PC-9 (cell line): ENCODE measurements at regions not wholly inside any gene's neighbourhood (a gene's known extent, or its start where the extent isn't known, plus 50 kb on each side); places are given as distances from the start of the nearest gene placed in this dataset.
A peak's percentile ranks its signal among the peaks of the same experiment; 100 is the strongest.

Experiments used
- BruUV-seq: library from RNA; stranded (reverse); fragments of 400-500 nt; replicated peaks from 2 replicates; lab custom pipeline; 2021; lab: Mats Ljungman, UMichigan
- CTCF ChIA-PET: fragments of 300-600 bp; sonication (Branson Sonifier 250); formaldehyde crosslinking; loops from one replicate; lab custom pipeline; 2022; ENCODE audit warnings: antibody characterized with exemption; lab: Charles Lee
- POLR2A ChIA-PET: fragments of 300-600 bp; sonication (Branson Sonifier 250); formaldehyde crosslinking; loops from one replicate; lab custom pipeline; 2022; ENCODE audit warnings: antibody characterized with exemption; ENCODE audit not compliant: unreplicated experiment; lab: Charles Lee
- DNase-seq, 2 experiments: peaks; one replicate each; pipeline versions ENCODE4 v3.0.0 to v3.0.0-alpha.2; 2015 to 2022; ENCODE audit warnings: mixed read lengths in 1 of 2
- H2AFZ ChIP-seq: fragments of 200-600 bp; sonication (generic); 2 replicates; pipeline ENCODE4 v1.8.1; 2017; ENCODE audit warnings: antibody characterized with exemption
- H3F3A ChIP-seq: fragments of 200-600 bp; sonication (generic); 2 replicates; pipeline ENCODE4 v1.8.1; 2017; ENCODE audit warnings: antibody characterized with exemption, mild to moderate bottlenecking, low read depth; ENCODE audit not compliant: insufficient read depth
- H3K27ac ChIP-seq: fragments of 200-600 bp; sonication (generic); 2 replicates; pipeline ENCODE4 v1.6.1; 2016; ENCODE audit warnings: mixed run types
- H3K27me3 ChIP-seq: fragments of 200-600 bp; sonication (generic); 2 replicates; pipeline ENCODE4 v1.6.1; 2016; ENCODE audit warnings: low read depth, mixed run types; ENCODE audit not compliant: insufficient read depth
- H3K36me3 ChIP-seq: fragments of 200-600 bp; sonication (generic); 2 replicates; pipeline ENCODE4 v1.6.1; 2016; ENCODE audit warnings: low read depth, mixed run types
- H3K4me1 ChIP-seq: fragments of 200-600 bp; sonication (generic); replicated peaks from 2 replicates; pipeline ENCODE4 v1.6.1; 2016; ENCODE audit warnings: mixed run types; ENCODE audit not compliant: insufficient read depth
- H3K4me2 ChIP-seq: fragments of 200-600 bp; sonication (generic); 2 replicates; pipeline ENCODE4 v1.6.1; 2017; ENCODE audit warnings: mixed run types
- H3K4me3 ChIP-seq: fragments of 200-600 bp; sonication (generic); 2 replicates; pipeline ENCODE4 v1.6.1; 2016; ENCODE audit warnings: mixed run types
- H3K79me2 ChIP-seq: fragments of 200-600 bp; sonication (generic); 2 replicates; pipeline ENCODE4 v1.6.1; 2017; ENCODE audit warnings: low read depth, mixed run types
- H3K9me2 ChIP-seq: fragments of 200-600 bp; sonication (generic); 2 replicates; pipeline ENCODE4 v1.8.1; 2017; ENCODE audit warnings: mild to moderate bottlenecking; ENCODE audit not compliant: insufficient read depth
- H3K9me3 ChIP-seq: fragments of 200-600 bp; sonication (generic); 2 replicates; pipeline ENCODE4 v1.8.1; 2016; ENCODE audit warnings: low read depth; ENCODE audit not compliant: insufficient read depth
- H4K20me1 ChIP-seq: fragments of 200-600 bp; sonication (generic); 2 replicates; pipeline ENCODE4 v1.8.1; 2017; ENCODE audit not compliant: insufficient read depth
- EZH2 ChIP-seq: fragments of 200-600 bp; sonication (generic); IDR thresholded peaks from 2 replicates; pipeline ENCODE4 v1.8.0; 2017; ENCODE audit warnings: antibody characterized with exemption, low read depth
- intact Hi-C: fragments of 100-400 bp; cut with micrococcal nuclease; formaldehyde crosslinking; loops from one replicate; pipeline ENCODE4 v1.10.0; 2022; ENCODE audit not compliant: unreplicated experiment
- TF ChIP-seq, protein P1 (sequence below): fragments of 200-600 bp; sonication (generic); conservative IDR thresholded peaks from 2 replicates; pipeline ENCODE4 v1.6.1; 2017; ENCODE audit warnings: mixed run types, antibody characterized with exemption, mild to moderate bottlenecking, moderate library complexity

DNA sequence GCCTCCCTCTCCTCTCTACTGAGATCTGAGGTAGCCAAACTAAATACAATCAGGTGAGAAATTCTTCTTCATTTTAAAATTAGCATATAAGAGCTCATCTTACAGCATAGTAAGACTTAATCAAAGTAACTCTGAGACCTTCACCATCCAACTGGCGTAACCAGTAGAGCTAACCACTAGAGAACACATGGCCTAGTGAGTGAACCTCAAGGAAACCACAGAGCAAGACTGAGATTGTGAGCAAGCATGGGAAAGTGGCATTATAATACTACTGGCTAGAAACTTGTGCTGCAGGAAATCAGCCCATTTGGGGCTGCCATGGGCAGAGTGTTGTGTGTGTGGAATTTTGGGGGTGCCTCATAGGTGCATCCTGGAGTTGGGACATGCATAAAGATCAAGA lies 61.1 kb upstream of the SPHKAP start:
- Histone ChIP-seq H3K27ac (no peak overlapping the region), H3K4me3 (no peak overlapping the region), H4K20me1 (no peaks in the 10 kb centered on the region), H3K4me2 (no peak overlapping the region), H3K27me3 (no peaks in the 10 kb centered on the region), H3K9me3 (no peaks in the 10 kb centered on the region), H3K79me2 (no peaks in the 10 kb centered on the region), H3K9me2 (no peaks in the 10 kb centered on the region), H3F3A (no peaks in the 10 kb centered on the region), H3K36me3 (no peaks in the 10 kb centered on the region), H3K4me1 (no peaks in the 10 kb centered on the region), H2AFZ (no peak overlapping the region)
- ChIA-PET POLR2A (no interaction called here), CTCF (no interaction called here)
- intact Hi-C loops, result no loop called here
- no TSS peak for BruUV-seq
- no peak for DNase-seq
- no peak for TF ChIP-seq EZH2
- TF ChIP-seq, protein P1, sequence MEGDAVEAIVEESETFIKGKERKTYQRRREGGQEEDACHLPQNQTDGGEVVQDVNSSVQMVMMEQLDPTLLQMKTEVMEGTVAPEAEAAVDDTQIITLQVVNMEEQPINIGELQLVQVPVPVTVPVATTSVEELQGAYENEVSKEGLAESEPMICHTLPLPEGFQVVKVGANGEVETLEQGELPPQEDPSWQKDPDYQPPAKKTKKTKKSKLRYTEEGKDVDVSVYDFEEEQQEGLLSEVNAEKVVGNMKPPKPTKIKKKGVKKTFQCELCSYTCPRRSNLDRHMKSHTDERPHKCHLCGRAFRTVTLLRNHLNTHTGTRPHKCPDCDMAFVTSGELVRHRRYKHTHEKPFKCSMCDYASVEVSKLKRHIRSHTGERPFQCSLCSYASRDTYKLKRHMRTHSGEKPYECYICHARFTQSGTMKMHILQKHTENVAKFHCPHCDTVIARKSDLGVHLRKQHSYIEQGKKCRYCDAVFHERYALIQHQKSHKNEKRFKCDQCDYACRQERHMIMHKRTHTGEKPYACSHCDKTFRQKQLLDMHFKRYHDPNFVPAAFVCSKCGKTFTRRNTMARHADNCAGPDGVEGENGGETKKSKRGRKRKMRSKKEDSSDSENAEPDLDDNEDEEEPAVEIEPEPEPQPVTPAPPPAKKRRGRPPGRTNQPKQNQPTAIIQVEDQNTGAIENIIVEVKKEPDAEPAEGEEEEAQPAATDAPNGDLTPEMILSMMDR, result no peak

DNA sequence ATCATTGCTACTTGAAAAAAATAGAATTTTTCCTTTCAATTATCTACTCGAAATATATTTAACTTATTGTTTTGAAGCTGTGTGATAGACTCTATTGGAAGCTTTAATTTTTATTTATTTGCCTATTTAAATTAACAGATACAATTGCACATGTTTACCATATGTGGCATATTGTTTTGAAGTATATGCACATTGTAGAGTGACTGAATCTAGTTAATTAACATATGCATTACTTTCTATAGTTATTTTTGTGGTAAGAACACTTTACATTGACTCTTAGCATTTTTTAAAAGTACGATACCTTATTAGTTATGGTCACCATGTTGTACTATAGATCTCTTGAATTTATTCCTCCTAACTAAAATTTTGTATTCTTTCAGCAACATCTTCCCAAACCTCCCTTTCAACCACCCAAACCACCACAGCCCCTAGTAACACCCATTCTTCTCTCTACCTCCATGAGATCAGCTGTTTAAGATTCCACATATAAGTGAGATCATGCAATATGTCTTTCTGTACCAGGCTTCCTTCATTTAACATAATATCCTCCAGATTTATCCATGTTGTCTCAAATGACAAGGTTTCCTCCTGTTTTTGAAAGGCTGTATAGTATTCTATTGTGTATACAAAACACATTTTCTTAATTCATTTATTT lies 58.5 kb upstream of the SPHKAP start:
- H3K27ac ChIP-seq, result no peak overlapping the region
- H3K27me3 ChIP-seq, result no peaks in the 10 kb centered on the region
- intact Hi-C loops, result no loop called here
- no peaks in the 10 kb centered on the region for H3K4me1 ChIP-seq
- no peaks in the 10 kb centered on the region for H3K9me3 ChIP-seq
- BruUV-seq, result no TSS peak
- no peak overlapping the region for H2AFZ ChIP-seq
- no peaks in the 10 kb centered on the region for H3F3A ChIP-seq
- no peak for DNase-seq
- no peak for TF ChIP-seq EZH2
- TF ChIP-seq, protein P1, result no peak
- no peak overlapping the region for H3K4me2 ChIP-seq
- H3K9me2 ChIP-seq, result no peaks in the 10 kb centered on the region
- no peaks in the 10 kb centered on the region for H3K36me3 ChIP-seq
- no peaks in the 10 kb centered on the region for H3K79me2 ChIP-seq
- H3K4me3 ChIP-seq, result no peak overlapping the region
- CTCF ChIA-PET, result no interaction called here
- no peaks in the 10 kb centered on the region for H4K20me1 ChIP-seq
- POLR2A ChIA-PET, result no interaction called here

DNA sequence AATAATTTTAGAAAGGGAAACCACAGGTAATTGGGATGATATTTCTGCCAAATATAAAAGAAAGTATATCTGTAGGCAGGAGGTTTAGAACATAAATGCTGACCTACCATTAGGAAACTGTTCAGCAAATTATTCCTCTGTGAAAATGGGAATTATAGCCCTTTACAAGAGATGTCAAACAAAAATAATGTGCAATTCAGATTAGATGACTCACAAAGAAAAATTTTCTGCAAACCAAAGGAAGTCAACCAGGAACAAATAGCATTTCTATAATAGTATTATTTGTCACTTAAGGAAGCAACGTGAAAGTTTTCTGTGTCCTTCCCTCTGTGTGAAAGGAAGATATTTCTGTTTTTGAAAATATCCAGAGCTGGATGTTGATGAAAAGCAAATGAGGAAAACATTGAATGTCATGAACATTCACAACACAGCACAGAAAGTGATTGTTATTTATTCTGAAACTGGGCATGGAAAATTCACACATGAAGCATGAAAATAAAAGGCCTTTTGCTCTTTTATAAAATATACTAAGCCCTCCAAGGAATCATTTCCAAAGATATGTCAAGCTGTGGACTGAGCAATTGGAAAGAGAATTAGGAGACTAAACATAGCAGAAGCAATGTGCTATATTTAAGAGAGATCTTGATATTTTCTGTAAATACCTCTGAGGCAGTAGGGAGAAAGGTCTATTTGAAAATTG lies 57.9 kb upstream of the SPHKAP start:
- ChIA-PET CTCF (no interaction called here), POLR2A (no interaction called here)
- H4K20me1 ChIP-seq, result no peaks in the 10 kb centered on the region
- DNase-seq, result no peak
- no peaks in the 10 kb centered on the region for H3K9me2 ChIP-seq
- no peaks in the 10 kb centered on the region for H3K9me3 ChIP-seq
- H2AFZ ChIP-seq, result 0 out of 2 replicates have a peak overlapping the region, but pooled peaks have one; percentile 27
- intact Hi-C loops, result no loop called here
- H3K4me2 ChIP-seq, result no peak overlapping the region; the same call in 1 of the 2 replicates
- no peaks in the 10 kb centered on the region for H3K36me3 ChIP-seq
- no peak for TF ChIP-seq EZH2
- TF ChIP-seq, protein P1, result no peak
- no peak overlapping the region for H3K4me3 ChIP-seq
- no peaks in the 10 kb centered on the region for H3K4me1 ChIP-seq
- H3F3A ChIP-seq, result no peaks in the 10 kb centered on the region
- no peaks in the 10 kb centered on the region for H3K79me2 ChIP-seq
- no TSS peak for BruUV-seq
- no peak overlapping the region for H3K27ac ChIP-seq
- no peaks in the 10 kb centered on the region for H3K27me3 ChIP-seq
